Neural cell (in vitro differentiated cells): ENCODE measurements at regions not wholly inside any gene's neighbourhood (a gene's known extent, or its start where the extent isn't known, plus 50 kb on each side); places are given as distances from the start of the nearest gene placed in this dataset.

Experiments
- H2AFZ ChIP-seq: fragments of 200-600, 300-800 bp; sonication (generic), shearing (Covaris generic); 2 replicates; pipeline ENCODE4 v1.6.0; 2014; ENCODE audit warnings: low read depth, mild to moderate bottlenecking, antibody characterized with exemption, low read length, moderate library complexity
- H3F3A ChIP-seq: fragments of 200-600 bp; shearing (Covaris generic); 2 replicates; pipeline ENCODE4 v1.6.1; 2016; ENCODE audit warnings: mild to moderate bottlenecking, moderate library complexity, mixed read lengths, antibody characterized with exemption, low read length; ENCODE audit not compliant: insufficient read depth, poor library complexity, severe bottlenecking
- H3K27ac ChIP-seq: fragments of 200-600, 300-800 bp; sonication (generic), shearing (Covaris generic); 2 replicates; pipeline ENCODE4 v1.5.1; 2014; ENCODE audit warnings: mild to moderate bottlenecking, low read length, moderate library complexity
- H3K27me3 ChIP-seq: fragments of 300-800, 200-600 bp; sonication (generic), shearing (Covaris generic); 2 replicates; pipeline ENCODE4 v1.6.0; 2014; ENCODE audit warnings: mild to moderate bottlenecking, low read depth, low read length, moderate library complexity; ENCODE audit not compliant: insufficient read depth
- H3K36me3 ChIP-seq: fragments of 300-800, 200-600 bp; sonication (generic), shearing (Covaris generic); 2 replicates; pipeline ENCODE4 v1.5.1; 2014; ENCODE audit warnings: mild to moderate bottlenecking, antibody characterized with exemption, low read length, moderate library complexity; ENCODE audit not compliant: insufficient read depth
- H3K4me2 ChIP-seq: fragments of 300-800, 200-600 bp; sonication (generic), shearing (Covaris generic); 2 replicates; pipeline ENCODE4 v1.6.0; 2014; ENCODE audit warnings: mild to moderate bottlenecking, low read length
- H3K4me3 ChIP-seq: fragments of 300-800, 200-600 bp; sonication (generic), shearing (Covaris generic); 2 replicates; pipeline ENCODE4 v1.5.1; 2014; ENCODE audit warnings: mild to moderate bottlenecking, low read length, moderate library complexity
- H3K79me2 ChIP-seq: fragments of 200-600 bp; shearing (Covaris generic); replicated peaks from 2 replicates; pipeline ENCODE4 v1.6.0; 2014; ENCODE audit warnings: mild to moderate bottlenecking, low read length, moderate library complexity; ENCODE audit not compliant: insufficient read depth
- H3K9ac ChIP-seq: fragments of 300-800, 200-600 bp; sonication (generic), shearing (Covaris generic); 2 replicates; pipeline ENCODE4 v1.6.1; 2016; ENCODE audit warnings: mild to moderate bottlenecking, low read length, mixed read lengths
- H3K9me2 ChIP-seq: fragments of 200-600 bp; shearing (Covaris generic); 2 replicates; pipeline ENCODE4 v1.6.1; 2016; ENCODE audit warnings: mild to moderate bottlenecking, low read length, mixed read lengths; ENCODE audit not compliant: insufficient read depth
- H3K9me3 ChIP-seq: fragments of 200-600, 300-800 bp; sonication (generic), shearing (Covaris generic); 2 replicates; pipeline ENCODE4 v1.6.1; 2016; ENCODE audit warnings: mild to moderate bottlenecking, mixed run types, low read length, moderate library complexity, mixed read lengths
- H4K20me1 ChIP-seq: fragments of 200-600 bp; shearing (Covaris generic); 2 replicates; pipeline ENCODE4 v1.6.1; 2016; ENCODE audit warnings: mild to moderate bottlenecking, mixed run types; ENCODE audit not compliant: insufficient read depth
- EP300 ChIP-seq: fragments of 450-650 bp; conservative IDR thresholded peaks from 2 replicates; pipeline ENCODE4 v1.6.1; 2014; ENCODE audit warnings: antibody characterized with exemption, mild to moderate bottlenecking, moderate library complexity; ENCODE audit not compliant: poor library complexity, severe bottlenecking
- EZH2 ChIP-seq: fragments of 200-600, 300-800 bp; shearing (Covaris generic), sonication (generic); IDR thresholded peaks from 2 replicates; pipeline ENCODE4 v1.6.1; 2014; ENCODE audit warnings: antibody characterized with exemption, low read length, borderline replicate concordance, mild to moderate bottlenecking; ENCODE audit not compliant: insufficient read depth, poor library complexity, severe bottlenecking
- MXI1 ChIP-seq: fragments of 450-650 bp; conservative IDR thresholded peaks from 2 replicates; pipeline ENCODE4 v1.6.1; 2014; ENCODE audit warnings: antibody characterized with exemption, mild to moderate bottlenecking; ENCODE audit not compliant: poor library complexity, severe bottlenecking
- POLR2AphosphoS5 ChIP-seq: IDR thresholded peaks from 2 replicates; pipeline ENCODE4 v1.6.1; 2012
- RAD21 ChIP-seq: fragments of 450-650 bp; conservative IDR thresholded peaks from 2 replicates; pipeline ENCODE4 v1.6.1; 2014; ENCODE audit warnings: antibody characterized with exemption, mild to moderate bottlenecking, moderate library complexity
- SMC3 ChIP-seq: fragments of 450-650 bp; conservative IDR thresholded peaks from 2 replicates; pipeline ENCODE4 v1.6.1; 2014; ENCODE audit warnings: antibody characterized with exemption, mild to moderate bottlenecking, moderate library complexity; ENCODE audit not compliant: poor library complexity
- TAF1 ChIP-seq: IDR thresholded peaks from 2 replicates; pipeline ENCODE4 v1.6.1; 2012; ENCODE audit warnings: low read depth
- TF ChIP-seq, protein P1 (sequence below): fragments of 450-650 bp; IDR thresholded peaks from 2 replicates; pipeline ENCODE4 v1.5.1; 2014; ENCODE audit warnings: antibody characterized with exemption, mild to moderate bottlenecking, moderate library complexity; ENCODE audit not compliant: poor library complexity, severe bottlenecking
- TF ChIP-seq, protein P2 (sequence below): IDR thresholded peaks from 2 replicates; pipeline ENCODE4 v1.6.1; 2012; ENCODE audit warnings: borderline replicate concordance

DNA sequence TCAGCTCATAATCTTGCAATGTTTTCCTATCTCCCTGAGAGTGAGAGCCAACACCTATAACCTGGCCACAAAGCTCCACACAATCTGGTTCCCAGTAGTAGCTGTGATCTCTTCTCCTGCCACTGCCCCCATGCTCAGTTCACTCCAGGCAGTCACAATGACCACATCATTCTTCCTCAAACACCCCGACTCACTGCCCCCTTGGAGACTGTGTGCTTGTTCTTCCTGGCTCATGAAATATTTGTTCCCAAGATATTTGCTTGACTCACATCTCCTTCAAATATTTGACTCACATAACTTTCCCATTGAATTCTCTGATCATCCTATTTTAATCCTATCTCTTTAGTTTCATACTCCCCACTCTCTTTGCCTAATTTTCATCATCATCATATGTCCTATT, 173.7 kb downstream of the AREG start:
- Histone ChIP-seq H3K27me3 (no peaks in the 10 kb centered on the region), H3K9me2 (no peaks in the 10 kb centered on the region), H3K4me2 (no peak overlapping the region), H3F3A (no peaks in the 10 kb centered on the region), H4K20me1 (no peaks in the 10 kb centered on the region), H3K4me3 (no peak overlapping the region), H3K9me3 (no peaks in the 10 kb centered on the region), H2AFZ (no peak overlapping the region), H3K9ac (no peak overlapping the region), H3K79me2 (no peaks in the 10 kb centered on the region), H3K36me3 (no peaks in the 10 kb centered on the region), H3K27ac (no peak overlapping the region)
- TF ChIP-seq EP300, result no peak
- TF ChIP-seq, protein P1, sequence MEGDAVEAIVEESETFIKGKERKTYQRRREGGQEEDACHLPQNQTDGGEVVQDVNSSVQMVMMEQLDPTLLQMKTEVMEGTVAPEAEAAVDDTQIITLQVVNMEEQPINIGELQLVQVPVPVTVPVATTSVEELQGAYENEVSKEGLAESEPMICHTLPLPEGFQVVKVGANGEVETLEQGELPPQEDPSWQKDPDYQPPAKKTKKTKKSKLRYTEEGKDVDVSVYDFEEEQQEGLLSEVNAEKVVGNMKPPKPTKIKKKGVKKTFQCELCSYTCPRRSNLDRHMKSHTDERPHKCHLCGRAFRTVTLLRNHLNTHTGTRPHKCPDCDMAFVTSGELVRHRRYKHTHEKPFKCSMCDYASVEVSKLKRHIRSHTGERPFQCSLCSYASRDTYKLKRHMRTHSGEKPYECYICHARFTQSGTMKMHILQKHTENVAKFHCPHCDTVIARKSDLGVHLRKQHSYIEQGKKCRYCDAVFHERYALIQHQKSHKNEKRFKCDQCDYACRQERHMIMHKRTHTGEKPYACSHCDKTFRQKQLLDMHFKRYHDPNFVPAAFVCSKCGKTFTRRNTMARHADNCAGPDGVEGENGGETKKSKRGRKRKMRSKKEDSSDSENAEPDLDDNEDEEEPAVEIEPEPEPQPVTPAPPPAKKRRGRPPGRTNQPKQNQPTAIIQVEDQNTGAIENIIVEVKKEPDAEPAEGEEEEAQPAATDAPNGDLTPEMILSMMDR, result no peak
- TF ChIP-seq EZH2, result no peak
- no peak for TF ChIP-seq SMC3
- TF ChIP-seq TAF1, result no peak
- TF ChIP-seq MXI1, result no peak
- TF ChIP-seq, protein P2, sequence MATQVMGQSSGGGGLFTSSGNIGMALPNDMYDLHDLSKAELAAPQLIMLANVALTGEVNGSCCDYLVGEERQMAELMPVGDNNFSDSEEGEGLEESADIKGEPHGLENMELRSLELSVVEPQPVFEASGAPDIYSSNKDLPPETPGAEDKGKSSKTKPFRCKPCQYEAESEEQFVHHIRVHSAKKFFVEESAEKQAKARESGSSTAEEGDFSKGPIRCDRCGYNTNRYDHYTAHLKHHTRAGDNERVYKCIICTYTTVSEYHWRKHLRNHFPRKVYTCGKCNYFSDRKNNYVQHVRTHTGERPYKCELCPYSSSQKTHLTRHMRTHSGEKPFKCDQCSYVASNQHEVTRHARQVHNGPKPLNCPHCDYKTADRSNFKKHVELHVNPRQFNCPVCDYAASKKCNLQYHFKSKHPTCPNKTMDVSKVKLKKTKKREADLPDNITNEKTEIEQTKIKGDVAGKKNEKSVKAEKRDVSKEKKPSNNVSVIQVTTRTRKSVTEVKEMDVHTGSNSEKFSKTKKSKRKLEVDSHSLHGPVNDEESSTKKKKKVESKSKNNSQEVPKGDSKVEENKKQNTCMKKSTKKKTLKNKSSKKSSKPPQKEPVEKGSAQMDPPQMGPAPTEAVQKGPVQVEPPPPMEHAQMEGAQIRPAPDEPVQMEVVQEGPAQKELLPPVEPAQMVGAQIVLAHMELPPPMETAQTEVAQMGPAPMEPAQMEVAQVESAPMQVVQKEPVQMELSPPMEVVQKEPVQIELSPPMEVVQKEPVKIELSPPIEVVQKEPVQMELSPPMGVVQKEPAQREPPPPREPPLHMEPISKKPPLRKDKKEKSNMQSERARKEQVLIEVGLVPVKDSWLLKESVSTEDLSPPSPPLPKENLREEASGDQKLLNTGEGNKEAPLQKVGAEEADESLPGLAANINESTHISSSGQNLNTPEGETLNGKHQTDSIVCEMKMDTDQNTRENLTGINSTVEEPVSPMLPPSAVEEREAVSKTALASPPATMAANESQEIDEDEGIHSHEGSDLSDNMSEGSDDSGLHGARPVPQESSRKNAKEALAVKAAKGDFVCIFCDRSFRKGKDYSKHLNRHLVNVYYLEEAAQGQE, result no peak
- no peak for TF ChIP-seq RAD21
- no peak for TF ChIP-seq POLR2AphosphoS5

DNA sequence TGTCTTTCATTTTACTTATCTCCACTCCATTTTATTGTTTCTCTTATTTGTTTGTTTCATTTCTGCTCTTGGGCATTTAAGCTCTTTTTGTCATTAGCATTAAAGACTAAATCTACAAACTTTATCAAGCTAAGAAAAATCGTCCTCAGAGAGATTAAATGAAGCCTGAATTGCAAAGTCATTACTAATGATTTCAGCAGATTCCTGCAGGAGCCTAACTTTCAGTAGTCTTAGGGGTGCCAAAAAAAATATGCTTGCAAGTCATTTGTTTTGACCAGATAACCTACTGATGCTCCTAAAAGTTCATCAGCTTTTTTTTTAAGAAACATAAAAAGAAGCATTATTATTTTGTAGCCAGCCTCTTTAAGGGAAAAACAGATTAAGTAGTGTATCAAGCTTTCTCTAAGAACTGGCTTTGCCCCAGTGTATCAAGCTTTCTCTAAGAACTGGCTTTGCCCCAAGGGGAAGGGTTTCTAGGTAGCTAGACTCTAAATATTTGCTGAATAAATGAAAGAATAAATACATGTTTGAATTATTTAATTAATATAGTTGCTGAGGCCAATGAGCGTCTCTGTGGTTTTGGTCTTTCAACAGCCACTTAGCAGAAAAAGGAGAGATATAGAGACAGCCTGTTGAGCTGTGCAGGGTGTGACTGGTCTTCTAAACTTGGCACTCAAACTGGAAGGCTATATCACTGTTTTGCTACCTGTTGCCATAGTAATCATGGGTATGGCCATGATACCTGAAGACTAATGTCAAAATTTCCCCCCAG, 174.2 kb downstream of the BTC start:
- Histone ChIP-seq H3K9ac (no peak overlapping the region), H4K20me1 (no peaks in the 10 kb centered on the region), H3K27ac (no peak overlapping the region), H3K9me3 (no peaks in the 10 kb centered on the region), H2AFZ (no peak overlapping the region), H3K79me2 (no peaks in the 10 kb centered on the region), H3K4me2 (no peak overlapping the region), H3K36me3 (no peaks in the 10 kb centered on the region), H3K9me2 (no peaks in the 10 kb centered on the region), H3F3A (no peaks in the 10 kb centered on the region), H3K4me3 (no peak overlapping the region), H3K27me3 (no peaks in the 10 kb centered on the region)
- TF ChIP-seq SMC3 (no peak), POLR2AphosphoS5 (no peak), EP300 (no peak), MXI1 (no peak), TAF1 (no peak), EZH2 (no peak), RAD21 (no peak)
- TF ChIP-seq, protein P2, result no peak
- TF ChIP-seq, protein P1, result no peak
